Memory B cell (primary cell): ENCODE measurements at regions not wholly inside any gene's neighbourhood (a gene's known extent, or its start where the extent isn't known, plus 50 kb on each side); places are given as distances from the start of the nearest gene placed in this dataset.

ENCODE experiments used
- ATAC-seq: fragments of 150-1000 bp; cut with Tn5 transposase; 2 replicates; pipeline ENCODE4 v1.10.0; 2021; ENCODE audit warnings: low read depth, mild to moderate bottlenecking, moderate library complexity
- DNase-seq, 2 donors: peaks; one replicate each; pipeline ENCODE4 v3.0.0; 2022; ENCODE audit warnings: low spot score in 2 of 2
- H3K27ac Mint-ChIP-seq: one replicate; pipeline ENCODE4 v1.8.0; 2022; ENCODE audit warnings: mild to moderate bottlenecking, moderate library complexity, mixed read lengths
- H3K27me3 Mint-ChIP-seq: one replicate; pipeline ENCODE4 v1.8.0; 2022; ENCODE audit warnings: mixed read lengths
- H3K36me3 Mint-ChIP-seq: one replicate; pipeline ENCODE4 v1.8.0; 2022; ENCODE audit warnings: mild to moderate bottlenecking, mixed read lengths
- H3K4me1 Mint-ChIP-seq: one replicate; pipeline ENCODE4 v1.8.0; 2022; ENCODE audit warnings: mixed read lengths
- H3K4me3 Mint-ChIP-seq: one replicate; pipeline ENCODE4 v1.8.0; 2022; ENCODE audit warnings: mild to moderate bottlenecking, moderate library complexity, mixed read lengths
- H3K9me3 Mint-ChIP-seq: one replicate; pipeline ENCODE4 v1.8.0; 2022; ENCODE audit warnings: mixed read lengths

- DNase-seq: no peak
- H3K36me3 Mint-ChIP-seq: peaks cover 1% of the 10 kb centered on the region
- H3K4me3 Mint-ChIP-seq: no peak overlapping the region
Measured at GRCh38 chr5:16013334-16014065, 166.1 kb downstream of the MARCHF11 start.

GRCh38 chr5:16009256-16009655 is 170.3 kb downstream of the MARCHF11 start:
- DNase-seq (no peak), ATAC-seq (no peak)
- Mint-ChIP-seq H3K36me3 (peaks cover 1% of the 10 kb centered on the region), H3K27me3 (no peaks in the 10 kb centered on the region), H3K27ac (no peak overlapping the region), H3K4me1 (no peaks in the 10 kb centered on the region), H3K9me3 (peaks cover 8% of the 10 kb centered on the region), H3K4me3 (no peak overlapping the region)

More at GRCh38 chr5:16013334-16014065, 166.1 kb downstream of the MARCHF11 start:
- peaks cover 7% of the 10 kb centered on the region for H3K9me3 Mint-ChIP-seq
- H3K27ac Mint-ChIP-seq: no peak overlapping the region
- H3K4me1 Mint-ChIP-seq: no peaks in the 10 kb centered on the region
- no peak for ATAC-seq
- H3K27me3 Mint-ChIP-seq: no peaks in the 10 kb centered on the region

GRCh38 chr5:16007750-16008415 is 171.7 kb downstream of the MARCHF11 start:
- DNase-seq (no peak), ATAC-seq (no peak)
- Mint-ChIP-seq H3K4me3 (no peak overlapping the region), H3K27me3 (no peaks in the 10 kb centered on the region), H3K9me3 (peaks cover 12% of the 10 kb centered on the region), H3K36me3 (peaks cover 1% of the 10 kb centered on the region), H3K27ac (no peak overlapping the region), H3K4me1 (no peaks in the 10 kb centered on the region)

GRCh38 chr5:16005225-16005624 is 174.4 kb downstream of the MARCHF11 start:
- Mint-ChIP-seq H3K4me3 (no peak overlapping the region), H3K4me1 (no peaks in the 10 kb centered on the region), H3K9me3 (peaks cover 20% of the 10 kb centered on the region), H3K27me3 (no peaks in the 10 kb centered on the region), H3K36me3 (peaks cover 1% of the 10 kb centered on the region), H3K27ac (no peak overlapping the region)
- ATAC-seq (peak; percentile 31), DNase-seq (no peak)

GRCh38 chr5:16000056-16000455 is 179.5 kb downstream of the MARCHF11 start:
- ATAC-seq: no peak
- H3K36me3 Mint-ChIP-seq: no peaks in the 10 kb centered on the region
- no peaks in the 10 kb centered on the region for H3K4me1 Mint-ChIP-seq
- H3K27me3 Mint-ChIP-seq: no peaks in the 10 kb centered on the region
- peaks cover 12% of the 10 kb centered on the region for H3K9me3 Mint-ChIP-seq
- no peak for DNase-seq
- H3K4me3 Mint-ChIP-seq: no peak overlapping the region
- H3K27ac Mint-ChIP-seq: no peak overlapping the region

- H3K27ac Mint-ChIP-seq: no peak overlapping the region
- H3K9me3 Mint-ChIP-seq: peaks cover 10% of the 10 kb centered on the region
- H3K36me3 Mint-ChIP-seq: peaks cover 2% of the 10 kb centered on the region
- no peak for DNase-seq
- H3K4me3 Mint-ChIP-seq: no peak overlapping the region
- H3K27me3 Mint-ChIP-seq: no peaks in the 10 kb centered on the region
- no peaks in the 10 kb centered on the region for H3K4me1 Mint-ChIP-seq
- ATAC-seq: no peak
Measured at GRCh38 chr5:15995341-15996052, 184.1 kb downstream of the MARCHF11 start.

GRCh38 chr5:15993919-15994318 is 185.7 kb downstream of the MARCHF11 start:
- Mint-ChIP-seq H3K27ac (no peak overlapping the region), H3K36me3 (peaks cover 2% of the 10 kb centered on the region), H3K4me1 (no peaks in the 10 kb centered on the region), H3K27me3 (no peaks in the 10 kb centered on the region), H3K4me3 (no peak overlapping the region), H3K9me3 (peaks cover 10% of the 10 kb centered on the region)
- DNase-seq (no peak), ATAC-seq (no peak)

GRCh38 chr5:15993334-15993733 is 186.3 kb downstream of the MARCHF11 start:
- Mint-ChIP-seq H3K27ac (no peak overlapping the region), H3K9me3 (peaks cover 10% of the 10 kb centered on the region), H3K36me3 (peaks cover 2% of the 10 kb centered on the region), H3K4me1 (no peaks in the 10 kb centered on the region), H3K4me3 (no peak overlapping the region), H3K27me3 (no peaks in the 10 kb centered on the region)
- DNase-seq: no peak
- ATAC-seq: no peak

- Mint-ChIP-seq H3K27me3 (no peaks in the 10 kb centered on the region), H3K9me3 (peaks cover 12% of the 10 kb centered on the region), H3K4me1 (no peaks in the 10 kb centered on the region), H3K27ac (no peak overlapping the region), H3K36me3 (peaks cover 2% of the 10 kb centered on the region), H3K4me3 (no peak overlapping the region)
- no peak for DNase-seq
- no peak for ATAC-seq
Measured at GRCh38 chr5:15992918-15993317, 186.7 kb downstream of the MARCHF11 start.

GRCh38 chr5:15991586-15991985 is 188.0 kb downstream of the MARCHF11 start:
- Mint-ChIP-seq H3K27me3 (no peaks in the 10 kb centered on the region), H3K27ac (no peak overlapping the region), H3K4me3 (no peak overlapping the region), H3K4me1 (no peaks in the 10 kb centered on the region), H3K9me3 (peaks cover 13% of the 10 kb centered on the region), H3K36me3 (peaks cover 2% of the 10 kb centered on the region)
- no peak for DNase-seq
- ATAC-seq: no peak
